PC-9 (cell line): ENCODE measurements at regions not wholly inside any gene's neighbourhood (a gene's known extent, or its start where the extent isn't known, plus 50 kb on each side); places are given as distances from the start of the nearest gene placed in this dataset.

Experiments used
- EZH2 ChIP-seq: fragments of 200-600 bp; sonication (generic); IDR thresholded peaks from 2 replicates; pipeline ENCODE4 v1.8.0; 2017; ENCODE audit warnings: antibody characterized with exemption, low read depth
- TF ChIP-seq, protein P1 (sequence below): fragments of 200-600 bp; sonication (generic); conservative IDR thresholded peaks from 2 replicates; pipeline ENCODE4 v1.6.1; 2017; ENCODE audit warnings: mixed run types, antibody characterized with exemption, mild to moderate bottlenecking, moderate library complexity

DNA sequence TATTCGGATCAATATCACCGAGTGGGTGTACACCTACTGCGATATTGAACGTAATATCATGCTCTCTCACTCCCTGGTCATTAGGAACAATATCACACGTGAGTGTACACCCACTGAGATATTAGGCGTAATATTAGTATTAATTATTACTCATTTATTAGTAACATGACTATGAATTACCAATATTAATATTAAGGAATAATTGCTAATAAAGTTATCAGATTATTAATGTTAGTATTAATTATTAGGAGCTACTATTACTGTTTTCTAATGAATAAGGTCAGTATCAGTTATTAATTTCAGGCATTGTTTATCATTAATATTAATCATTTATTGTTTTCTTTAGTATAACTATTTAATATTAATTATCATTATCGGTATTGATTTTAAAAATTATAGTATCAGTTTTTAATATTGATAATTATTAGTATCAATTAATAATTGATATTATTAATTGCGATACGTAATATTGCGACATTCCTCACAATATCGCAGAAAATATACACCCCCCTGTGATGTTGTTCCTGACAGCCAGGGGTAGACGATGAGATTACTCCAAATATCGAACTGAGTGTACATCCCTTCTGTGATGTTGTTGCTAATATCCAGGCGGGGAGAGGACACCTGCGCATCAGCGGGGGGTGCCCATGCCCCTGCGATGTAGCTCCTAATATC, 84.2 kb downstream of the DAPL1 start:
- TF ChIP-seq, protein P1, sequence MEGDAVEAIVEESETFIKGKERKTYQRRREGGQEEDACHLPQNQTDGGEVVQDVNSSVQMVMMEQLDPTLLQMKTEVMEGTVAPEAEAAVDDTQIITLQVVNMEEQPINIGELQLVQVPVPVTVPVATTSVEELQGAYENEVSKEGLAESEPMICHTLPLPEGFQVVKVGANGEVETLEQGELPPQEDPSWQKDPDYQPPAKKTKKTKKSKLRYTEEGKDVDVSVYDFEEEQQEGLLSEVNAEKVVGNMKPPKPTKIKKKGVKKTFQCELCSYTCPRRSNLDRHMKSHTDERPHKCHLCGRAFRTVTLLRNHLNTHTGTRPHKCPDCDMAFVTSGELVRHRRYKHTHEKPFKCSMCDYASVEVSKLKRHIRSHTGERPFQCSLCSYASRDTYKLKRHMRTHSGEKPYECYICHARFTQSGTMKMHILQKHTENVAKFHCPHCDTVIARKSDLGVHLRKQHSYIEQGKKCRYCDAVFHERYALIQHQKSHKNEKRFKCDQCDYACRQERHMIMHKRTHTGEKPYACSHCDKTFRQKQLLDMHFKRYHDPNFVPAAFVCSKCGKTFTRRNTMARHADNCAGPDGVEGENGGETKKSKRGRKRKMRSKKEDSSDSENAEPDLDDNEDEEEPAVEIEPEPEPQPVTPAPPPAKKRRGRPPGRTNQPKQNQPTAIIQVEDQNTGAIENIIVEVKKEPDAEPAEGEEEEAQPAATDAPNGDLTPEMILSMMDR = no peak
- TF ChIP-seq EZH2 = no peak
